GM13976 (cell line): ENCODE measurements at regions not wholly inside any gene's neighbourhood (a gene's known extent, or its start where the extent isn't known, plus 50 kb on each side); places are given as distances from the start of the nearest gene placed in this dataset.

Experiments
- DNase-seq: peaks from one replicate; pipeline ENCODE4 v3.0.0; 2012; ENCODE audit warnings: low spot score
- CTCF ChIP-seq: IDR thresholded peaks from 2 replicates; pipeline ENCODE4 v1.5.1; 2012; ENCODE audit warnings: borderline replicate concordance, mild to moderate bottlenecking; ENCODE audit not compliant: insufficient read depth; ENCODE audit errors: extremely low read depth, missing control alignments, control extremely low read depth
- in situ Hi-C: fragments of 300-500 bp; cut with MboI; formaldehyde crosslinking; loops from one replicate; pipeline ENCODE4 v1.12.0; 2022; ENCODE audit warnings: low sequenced_read_pairs, mixed read lengths, inconsistent platforms; ENCODE audit not compliant: unreplicated experiment

GRCh38 chr13:91108315-91108714 lies 239.2 kb upstream of the MIR17HG start:
- DNase-seq, result no peak
- in situ Hi-C loops, result no loop called here
- TF ChIP-seq CTCF, result no peak

GRCh38 chr13:91111476-91112200 lies 235.8 kb upstream of the MIR17HG start:
- in situ Hi-C loops, result no loop called here
- no peak for DNase-seq
- no peak for TF ChIP-seq CTCF

GRCh38 chr13:91112201-91112923 lies 235.1 kb upstream of the MIR17HG start:
- no peak for DNase-seq
- TF ChIP-seq CTCF, result no peak
- in situ Hi-C loops, result no loop called here

- no peak for DNase-seq
- no peak for TF ChIP-seq CTCF
- in situ Hi-C loops, result no loop called here
Observed at GRCh38 chr13:91112924-91113277, 234.6 kb upstream of the MIR17HG start.

- in situ Hi-C loops, result no loop called here
- TF ChIP-seq CTCF, result no peak
- no peak for DNase-seq
Observed at GRCh38 chr13:91115776-91116175, 231.7 kb upstream of the MIR17HG start.

GRCh38 chr13:91117351-91117750 lies 230.1 kb upstream of the MIR17HG start:
- DNase-seq, result no peak
- no peak for TF ChIP-seq CTCF
- in situ Hi-C loops, result no loop called here
